GM18858 (cell line): ENCODE measurements at regions not wholly inside any gene's neighbourhood (a gene's known extent, or its start where the extent isn't known, plus 50 kb on each side); places are given as distances from the start of the nearest gene placed in this dataset.

ENCODE experiments used
- ATAC-seq: cut with Tn5 transposase; IDR thresholded peaks from one replicate; pipeline ENCODE4 v1.9.1; 2021; ENCODE audit not compliant: unreplicated experiment

- ATAC-seq, result no peak
Observed at GRCh38 chr14:98163873-98164272, 1108.1 kb downstream of the BCL11B start.

DNA sequence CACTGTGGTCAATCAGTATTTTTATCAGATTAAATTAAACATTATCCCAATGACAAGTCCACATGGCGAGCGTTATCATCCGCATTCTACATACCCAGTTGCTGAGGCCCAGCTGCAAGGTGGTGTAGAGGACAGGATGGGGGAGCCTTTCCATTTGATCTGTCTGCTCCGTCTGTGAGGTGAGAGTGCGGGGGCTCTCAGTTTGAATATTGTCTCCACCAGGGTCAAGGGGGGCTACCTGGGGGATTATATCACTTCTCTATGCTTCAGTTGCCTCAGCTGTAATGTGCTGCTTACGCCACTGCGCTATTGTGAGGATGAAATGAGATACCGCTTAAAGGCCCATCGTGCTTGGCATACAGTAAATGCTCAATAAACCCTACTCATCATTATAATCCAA, 1106.0 kb downstream of the BCL11B start:
- ATAC-seq, result no peak

- ATAC-seq, result no peak
Observed at GRCh38 chr14:98167275-98167674, 1104.7 kb downstream of the BCL11B start.

GRCh38 chr14:98167705-98168104, 1104.3 kb downstream of the BCL11B start:
- no peak for ATAC-seq

DNA sequence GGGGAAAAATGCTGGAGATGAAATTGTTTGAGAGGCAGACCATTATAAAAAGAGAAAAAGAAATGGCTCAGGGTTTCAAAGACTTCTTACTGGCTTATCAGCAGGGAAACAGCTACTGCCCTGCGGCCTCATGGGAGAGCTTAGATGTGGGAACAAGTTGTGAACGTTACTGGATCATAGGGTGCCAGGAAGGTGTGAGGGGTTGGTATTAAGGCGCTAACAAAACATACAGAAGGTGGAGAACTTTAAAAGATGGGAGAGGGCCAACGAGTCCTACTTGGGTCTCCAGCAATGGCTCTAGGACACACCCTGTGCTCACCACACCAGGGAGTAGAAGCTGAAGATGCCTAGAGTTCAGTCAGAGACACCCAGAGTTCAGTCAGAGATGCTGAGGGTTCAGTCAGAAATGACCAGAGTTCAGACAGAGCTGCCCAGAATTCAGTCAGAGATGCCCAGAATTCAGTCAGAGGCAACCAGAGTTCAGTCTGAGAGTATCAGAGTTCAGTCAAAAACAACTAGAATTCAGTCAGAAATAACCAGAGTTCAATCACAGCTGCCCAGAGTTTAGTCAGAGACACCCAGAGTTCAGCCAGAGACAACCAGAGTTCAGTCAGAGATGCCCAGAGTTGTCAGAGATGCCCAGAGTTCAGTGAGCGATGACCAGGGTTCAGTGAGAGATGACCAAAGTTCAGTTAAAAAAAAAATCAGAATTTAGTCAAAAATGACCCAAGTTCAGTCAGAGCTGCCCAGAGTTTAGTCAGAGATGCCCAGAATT, 1103.6 kb downstream of the BCL11B start:
- ATAC-seq, result no peak

DNA sequence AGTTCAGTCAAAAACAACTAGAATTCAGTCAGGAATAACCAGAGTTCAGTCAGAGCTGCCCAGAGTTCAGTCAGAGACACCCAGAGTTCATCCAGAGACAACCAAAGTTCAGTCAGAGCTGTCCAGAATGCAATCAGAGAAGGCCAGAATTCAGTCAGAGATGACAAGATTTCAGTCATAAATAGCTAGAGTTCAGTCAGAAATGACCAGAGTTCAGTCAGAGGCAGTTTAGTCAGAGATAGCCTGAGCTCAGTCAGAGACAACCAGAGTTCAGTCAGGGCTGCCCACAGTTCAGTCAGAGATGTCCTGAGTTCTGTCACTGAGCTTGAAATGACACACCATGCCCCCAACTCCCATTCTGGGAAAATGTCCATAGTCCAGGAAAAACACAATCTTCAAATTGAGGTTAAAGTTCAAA, 1102.8 kb downstream of the BCL11B start:
- no peak for ATAC-seq

- no peak for ATAC-seq
Observed at GRCh38 chr14:98170575-98170974, 1101.4 kb downstream of the BCL11B start.

GRCh38 chr14:98171654-98172053, 1100.3 kb downstream of the BCL11B start:
- ATAC-seq, result no peak

DNA sequence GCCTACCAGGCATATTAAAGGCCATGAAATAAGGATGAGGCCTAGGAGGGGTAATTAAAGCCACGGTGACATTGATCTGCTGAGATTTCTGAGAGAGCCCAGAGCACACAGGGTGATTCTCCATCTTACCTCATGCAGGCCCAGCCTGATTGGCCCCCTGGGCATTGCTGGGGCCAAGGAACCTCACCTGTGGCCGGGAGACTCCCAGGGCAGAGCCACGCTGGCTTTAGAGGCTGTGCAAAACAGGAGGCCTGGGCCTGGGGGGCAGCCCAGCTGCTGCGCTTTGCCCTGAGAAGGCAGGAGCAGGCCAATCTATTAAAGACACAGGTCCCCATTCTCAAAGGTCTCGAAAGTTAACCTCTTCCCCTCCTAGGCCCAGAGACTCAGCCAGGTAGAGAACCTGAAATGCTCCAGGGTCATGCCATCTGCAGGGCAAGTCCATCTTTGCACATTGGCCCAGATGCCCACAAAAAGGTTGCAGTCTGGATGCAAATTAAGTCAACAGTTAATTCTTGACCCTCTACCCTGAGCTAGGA, 1099.7 kb downstream of the BCL11B start:
- ATAC-seq, result no peak

- ATAC-seq, result no peak
Observed at GRCh38 chr14:98173305-98173704, 1098.7 kb downstream of the BCL11B start.

DNA sequence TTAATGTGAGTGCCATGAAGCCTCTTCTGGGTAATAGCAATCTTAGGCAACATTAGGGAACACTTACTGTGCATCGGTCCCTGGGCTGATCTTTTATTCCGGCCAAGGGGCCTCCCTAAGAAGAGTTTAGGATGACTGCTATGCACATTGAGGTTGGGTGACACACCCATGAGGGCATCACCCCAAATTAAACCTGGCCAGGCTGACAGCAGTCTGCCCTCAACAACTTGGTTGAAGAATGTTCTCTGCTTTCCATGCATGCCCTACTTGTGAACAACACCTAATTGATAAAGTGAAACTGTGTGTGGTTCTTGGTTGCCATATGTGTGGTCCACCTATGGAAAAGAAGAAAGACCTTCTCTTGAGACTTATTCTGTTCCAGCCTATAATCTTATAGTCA, 1098.0 kb downstream of the BCL11B start:
- ATAC-seq, result no peak

DNA sequence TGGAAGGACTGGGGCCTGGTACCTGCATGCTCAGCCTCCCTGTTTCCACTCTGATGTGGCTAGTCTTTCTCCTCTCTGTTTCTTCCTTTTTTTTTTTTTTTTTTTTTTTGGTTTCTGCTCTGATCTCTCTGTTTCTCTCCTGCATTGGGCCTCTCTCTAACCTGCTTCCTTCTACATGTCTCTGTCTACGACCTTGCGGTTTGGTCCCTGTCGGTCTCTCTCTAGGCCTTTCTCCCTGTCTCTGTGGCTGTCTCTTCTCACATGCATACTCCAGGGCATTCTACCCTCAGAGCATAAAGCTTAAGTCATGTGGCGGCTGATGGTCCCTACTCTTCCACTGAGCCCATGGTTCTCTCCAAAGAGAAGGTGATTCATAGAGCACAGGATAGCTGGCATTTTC, 1096.6 kb downstream of the BCL11B start:
- ATAC-seq, result no peak

GRCh38 chr14:98175881-98176280, 1096.1 kb downstream of the BCL11B start:
- ATAC-seq, result no peak

GRCh38 chr14:98176892-98177291, 1095.1 kb downstream of the BCL11B start:
- no peak for ATAC-seq

- ATAC-seq, result no peak
Observed at GRCh38 chr14:98177551-98177950, 1094.4 kb downstream of the BCL11B start.

DNA sequence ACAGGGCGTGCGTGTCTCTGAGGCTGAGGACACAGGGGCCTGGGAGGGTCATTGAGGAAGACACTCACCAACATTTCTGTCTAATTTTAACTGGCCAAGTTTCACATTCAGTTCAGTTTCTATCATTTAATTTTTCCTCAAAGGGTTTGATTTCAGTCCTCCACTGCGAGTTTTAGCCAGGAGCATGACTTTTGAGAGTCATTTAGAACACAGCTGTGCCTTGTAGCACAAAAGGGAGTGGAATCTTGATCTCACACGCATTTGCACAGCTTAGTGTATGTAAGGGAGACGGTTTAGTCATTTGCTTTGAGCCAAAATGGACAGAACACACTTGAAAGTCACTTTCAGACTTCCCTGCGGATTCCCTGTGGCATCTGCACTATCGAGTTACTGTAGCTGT, 1090.8 kb downstream of the BCL11B start:
- no peak for ATAC-seq

DNA sequence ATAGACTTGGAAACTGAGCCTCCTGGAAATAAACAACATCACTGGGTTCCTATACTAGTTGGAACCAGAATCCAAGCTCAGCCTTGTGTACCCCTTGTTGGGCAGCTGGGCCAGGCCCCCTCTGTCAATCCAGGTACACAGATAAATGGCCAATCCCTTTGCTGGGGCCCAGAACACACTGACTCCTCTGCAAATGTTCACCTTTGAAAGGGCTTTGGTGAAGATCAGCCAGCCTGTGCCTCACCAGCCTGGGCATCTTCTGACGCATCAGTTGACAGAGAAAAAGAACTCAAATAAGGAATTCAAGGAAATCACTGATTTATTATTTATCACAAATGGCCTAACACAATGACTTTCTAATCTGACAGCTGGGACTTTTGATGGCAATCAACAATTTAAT, 1090.2 kb downstream of the BCL11B start:
- ATAC-seq, result no peak

- no peak for ATAC-seq
Observed at GRCh38 chr14:98182393-98183055, 1089.5 kb downstream of the BCL11B start.

GRCh38 chr14:98183556-98183955, 1088.4 kb downstream of the BCL11B start:
- ATAC-seq, result no peak

DNA sequence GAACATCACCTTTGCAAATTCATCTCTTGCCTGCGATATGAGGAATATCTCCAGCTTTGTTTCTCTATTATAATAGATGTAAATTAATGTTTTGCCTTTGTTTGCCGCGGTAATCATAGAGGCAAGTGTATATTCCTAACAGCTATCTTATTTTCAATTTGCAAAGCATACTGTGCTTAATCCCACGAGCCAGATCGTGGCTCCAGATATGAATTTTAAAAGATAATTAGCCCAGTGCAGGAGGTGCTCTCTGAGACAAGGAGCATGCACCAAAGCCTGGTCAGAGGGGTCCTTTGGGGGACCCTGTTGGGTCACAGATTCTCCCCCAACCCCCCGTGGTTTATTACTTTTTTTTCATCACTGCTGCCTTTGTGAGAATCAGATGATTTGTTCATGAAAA, 1087.5 kb downstream of the BCL11B start:
- ATAC-seq, result no peak

- no peak for ATAC-seq
Observed at GRCh38 chr14:98185036-98185435, 1087.0 kb downstream of the BCL11B start.

DNA sequence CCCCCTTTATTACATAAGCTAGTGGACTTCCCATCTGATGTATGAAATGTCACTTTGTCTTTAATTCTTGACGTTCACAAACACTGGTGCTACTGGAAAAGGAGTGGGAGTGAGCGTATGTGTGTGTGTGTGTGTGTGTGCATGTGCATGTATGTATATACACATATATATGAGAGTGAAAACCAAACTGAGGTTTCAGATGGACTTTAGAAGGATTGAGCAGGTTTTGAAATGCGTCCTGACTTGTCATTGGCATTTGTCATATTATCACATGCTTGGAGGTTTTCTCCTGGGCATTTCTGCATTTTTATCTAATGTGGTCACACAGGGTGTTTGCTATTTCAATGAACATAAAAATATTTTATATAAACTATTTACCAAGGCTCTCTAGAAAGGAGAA, 1085.9 kb downstream of the BCL11B start:
- no peak for ATAC-seq
